ENCODE measurements at regions not wholly inside any gene's neighbourhood (a gene's known extent, or its start where the extent isn't known, plus 50 kb on each side); places are given as distances from the start of the nearest gene placed in this dataset.

- TF ChIP-seq CTCF (IDR thresholded peaks at IDR 0.05; ENCODE audit: control extremely low read depth in 1 of 3, insufficient read depth in 1 of 3, low read depth in 1 of 3, low read length in 3 of 3) (no peak), EGR1 (IDR thresholded peaks at IDR 0.05; ENCODE audit: borderline replicate concordance, low read depth, low read length) (no peak), SRF (IDR thresholded peaks at IDR 0.05; ENCODE audit: low read depth, low read length) (no peak), ATF2 (IDR thresholded peaks at IDR 0.05; ENCODE audit: low read length) (no peak), TEAD4 (IDR thresholded peaks at IDR 0.05; ENCODE audit: low read depth, low read length) (no peak), RAD21 (IDR thresholded peaks at IDR 0.05 in 1 of 2, conservative IDR thresholded peaks at IDR 0.05 in 1 of 2; ENCODE audit: low read depth in 2 of 2, low read length in 2 of 2) (no peak), POLR2AphosphoS5 (IDR thresholded peaks at IDR 0.05; ENCODE audit: low read depth, low read length) (no peak), TAF1 (IDR thresholded peaks at IDR 0.05; ENCODE audit: low read depth, low read length) (no peak), NANOG (IDR thresholded peaks at IDR 0.05; ENCODE audit: insufficient read depth, low read depth, low read length, poor library complexity, severe bottlenecking) (no peak), MAX (IDR thresholded peaks at IDR 0.05) (no peak), HDAC6 (IDR thresholded peaks at IDR 0.05; ENCODE audit: low read depth, low read length) (no peak)
Observed at GRCh38 chr10:21092683-21093524, 195.8 kb upstream of the NEBL start.
